GM13977 (cell line): ENCODE measurements at regions not wholly inside any gene's neighbourhood (a gene's known extent, or its start where the extent isn't known, plus 50 kb on each side); places are given as distances from the start of the nearest gene placed in this dataset.

Source experiments
- DNase-seq: peaks from one replicate; pipeline ENCODE4 v3.0.0; 2012; ENCODE audit warnings: low spot score
- CTCF ChIP-seq: IDR thresholded peaks from 2 replicates; pipeline ENCODE4 v1.5.1; 2012; ENCODE audit warnings: mild to moderate bottlenecking, control low read depth; ENCODE audit not compliant: insufficient read depth; ENCODE audit errors: extremely low read depth, missing control alignments
- in situ Hi-C: fragments of 300-500 bp; cut with MboI; formaldehyde crosslinking; loops from one replicate; pipeline ENCODE4 v1.12.0; 2022; ENCODE audit warnings: low sequenced_read_pairs, low pct_unique_long_range_greater_than_20kb, mixed read lengths, inconsistent platforms; ENCODE audit not compliant: unreplicated experiment

GRCh38 chr2:198657512-198658121 is 800.1 kb downstream of the SATB2 start:
- in situ Hi-C loops: no loop called here
- peak; percentile 7 for DNase-seq
- TF ChIP-seq CTCF: peak; percentile 56

GRCh38 chr2:198656869-198657268 is 800.9 kb downstream of the SATB2 start:
- TF ChIP-seq CTCF: no peak
- no peak for DNase-seq
- in situ Hi-C loops: no loop called here

- in situ Hi-C loops: no loop called here
- TF ChIP-seq CTCF: no peak
Observed at GRCh38 chr2:198654646-198655045, 803.1 kb downstream of the SATB2 start.

DNA sequence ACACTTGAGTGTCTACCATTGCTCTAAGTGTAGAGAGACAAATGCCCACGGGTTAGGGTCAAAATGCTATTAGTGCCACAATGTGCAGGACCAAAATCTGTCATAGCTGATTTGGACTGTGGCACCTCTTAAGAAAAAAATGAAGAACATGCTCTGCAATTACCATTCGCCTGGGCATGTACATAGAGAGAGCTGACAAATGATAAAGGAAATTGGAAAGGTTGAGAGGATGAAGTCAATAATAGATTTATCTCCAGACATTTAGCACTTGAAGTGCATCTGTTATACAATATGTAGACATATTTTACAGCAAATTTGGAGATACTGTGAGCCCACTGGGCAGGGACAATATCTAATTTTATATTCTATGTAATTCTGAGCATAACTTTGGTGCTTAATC is 804.4 kb downstream of the SATB2 start:
- TF ChIP-seq CTCF: no peak
- in situ Hi-C loops: no loop called here
- DNase-seq: no peak

More at GRCh38 chr2:198654646-198655045, 803.1 kb downstream of the SATB2 start:
- DNase-seq: no peak

DNA sequence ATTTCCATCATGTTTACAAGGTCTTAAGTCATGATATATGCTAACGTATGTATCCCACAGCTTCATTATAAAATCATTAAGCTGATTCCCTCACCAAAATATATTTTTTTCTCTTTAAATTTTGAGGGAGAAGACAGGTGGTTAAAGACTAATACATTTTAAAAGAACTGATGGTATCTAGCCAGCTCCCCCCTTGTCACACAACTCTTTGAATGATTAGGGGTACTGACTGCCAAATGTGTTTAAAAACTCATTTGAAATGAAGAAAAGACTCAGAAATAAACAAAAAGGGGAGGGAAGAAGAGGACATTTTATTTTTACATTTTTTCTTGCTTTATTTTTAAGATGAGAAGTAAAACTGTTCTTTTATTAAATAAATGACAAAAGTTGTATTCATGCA is 805.3 kb downstream of the SATB2 start:
- TF ChIP-seq CTCF: no peak
- in situ Hi-C loops: no loop called here
- DNase-seq: no peak

- TF ChIP-seq CTCF: no peak
- in situ Hi-C loops: no loop called here
- no peak for DNase-seq
Observed at GRCh38 chr2:198645816-198646215, 811.9 kb downstream of the SATB2 start.
